Psoas muscle (tissue), 7 donors: ENCODE measurements at regions not wholly inside any gene's neighbourhood (a gene's known extent, or its start where the extent isn't known, plus 50 kb on each side); places are given as distances from the start of the nearest gene placed in this dataset.

ENCODE experiments used
- ATAC-seq, 4 donors: fragments of 200-7000 bp; cut with Tn5 transposase; one replicate each; pipeline ENCODE4 v1.9.1; 2020; ENCODE audit warnings: moderate library complexity in 3 of 4, mild to moderate bottlenecking in 2 of 4
- DNase-seq, 2 donors: peaks; one replicate each; pipeline ENCODE4 v3.0.0-alpha.2; 2020
- H3K27ac ChIP-seq: fragments of 200-600 bp; one replicate; pipeline ENCODE4 v1.8.0; 2022
- H3K27me3 ChIP-seq, 3 donors: fragments of 200-600 bp in 1 of 3; one replicate each; pipeline versions ENCODE4 v1.6.1 to v1.8.0; 2013 to 2022; ENCODE audit warnings: low read length in 2 of 3, mild to moderate bottlenecking in 2 of 3, moderate library complexity in 1 of 3; ENCODE audit not compliant: insufficient read depth in 3 of 3
- H3K36me3 ChIP-seq, 2 donors: fragments of 200-600 bp in 1 of 2; one replicate each; pipeline versions ENCODE4 v1.6.1 to v1.8.0; 2013 to 2022; ENCODE audit warnings: low read depth in 1 of 2, mild to moderate bottlenecking in 1 of 2, moderate library complexity in 1 of 2; ENCODE audit not compliant: insufficient read depth in 1 of 2
- H3K4me1 ChIP-seq: fragments of 200-600 bp; one replicate; pipeline ENCODE4 v1.8.0; 2022
- H3K4me3 ChIP-seq: fragments of 200-600 bp; one replicate; pipeline ENCODE4 v1.8.0; 2022; ENCODE audit warnings: mild to moderate bottlenecking
- H3K9me3 ChIP-seq: fragments of 200-600 bp; one replicate; pipeline ENCODE4 v1.8.0; 2022
- WGBS, 3 donors: extraction: QIAGEN DNeasy Blood & Tissue Kit; methylation state at CpG; one replicate each; pipeline versions ENCODE4 v1.1.6 to v1.1.7; 2013; 5-methylcytosine and 5-hydroxymethylcytosine counted together
- intact Hi-C, 2 donors: fragments of 100-400 bp; cut with DNase I; formaldehyde crosslinking; loops; one replicate each; pipeline versions ENCODE4 v1.11.0 to v1.14.2; 2022
- TF ChIP-seq, protein P1 (sequence below): fragments of 200-600 bp; IDR thresholded peaks from one replicate; pipeline ENCODE4 v1.8.0; 2022; ENCODE audit warnings: antibody characterized with exemption
- donor health status: healthy with polysubstance abuse.
- donor health status: DM: no; HTN: no; CAD: no; lungs with moderate emphysema.
- donor health status: Bipolar disorder and iron deficiency.
- donor health status: healthy.
- donor health status: DM: yes; HTN: yes; CAD: no.
- donor health status: DM: no; HTN: no; CAD: no.
- donor health status: DM: yes; HTN: yes; CAD: no.

GRCh38 chr15:31477851-31478701, 151.4 kb downstream of the KLF13 start:
- intact Hi-C loops: no loop called here
- WGBS, 3 donors: 90 to 96% (median 94%) methylated on average over 8 of the region's 8 CpGs

GRCh38 chr15:31478702-31479221, 152.1 kb downstream of the KLF13 start:
- no peak for ATAC-seq
- Histone ChIP-seq H3K4me1 (no peaks in the 10 kb centered on the region), H3K4me3 (no peak overlapping the region), H3K36me3 (no peaks in the 10 kb centered on the region), H3K27me3 (peaks cover 0 to 20% (median 3%) of the 10 kb centered on the region in 3 donors), H3K27ac (no peak overlapping the region), H3K9me3 (no peaks in the 10 kb centered on the region)
- WGBS, 3 donors: 89 to 96% (median 90%) methylated on average over 13 of the region's 13 CpGs
- TF ChIP-seq, protein P1, sequence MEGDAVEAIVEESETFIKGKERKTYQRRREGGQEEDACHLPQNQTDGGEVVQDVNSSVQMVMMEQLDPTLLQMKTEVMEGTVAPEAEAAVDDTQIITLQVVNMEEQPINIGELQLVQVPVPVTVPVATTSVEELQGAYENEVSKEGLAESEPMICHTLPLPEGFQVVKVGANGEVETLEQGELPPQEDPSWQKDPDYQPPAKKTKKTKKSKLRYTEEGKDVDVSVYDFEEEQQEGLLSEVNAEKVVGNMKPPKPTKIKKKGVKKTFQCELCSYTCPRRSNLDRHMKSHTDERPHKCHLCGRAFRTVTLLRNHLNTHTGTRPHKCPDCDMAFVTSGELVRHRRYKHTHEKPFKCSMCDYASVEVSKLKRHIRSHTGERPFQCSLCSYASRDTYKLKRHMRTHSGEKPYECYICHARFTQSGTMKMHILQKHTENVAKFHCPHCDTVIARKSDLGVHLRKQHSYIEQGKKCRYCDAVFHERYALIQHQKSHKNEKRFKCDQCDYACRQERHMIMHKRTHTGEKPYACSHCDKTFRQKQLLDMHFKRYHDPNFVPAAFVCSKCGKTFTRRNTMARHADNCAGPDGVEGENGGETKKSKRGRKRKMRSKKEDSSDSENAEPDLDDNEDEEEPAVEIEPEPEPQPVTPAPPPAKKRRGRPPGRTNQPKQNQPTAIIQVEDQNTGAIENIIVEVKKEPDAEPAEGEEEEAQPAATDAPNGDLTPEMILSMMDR: no peak
- intact Hi-C loops: no loop called here
- DNase-seq: no peak

More at GRCh38 chr15:31477851-31478701, 151.4 kb downstream of the KLF13 start:
- Histone ChIP-seq H3K9me3 (no peaks in the 10 kb centered on the region), H3K27me3 (peaks cover 0 to 20% (median 1%) of the 10 kb centered on the region in 3 donors), H3K4me1 (no peaks in the 10 kb centered on the region), H3K36me3 (no peaks in the 10 kb centered on the region), H3K27ac (no peak overlapping the region), H3K4me3 (no peak overlapping the region)
- TF ChIP-seq, protein P1: no peak
- DNase-seq: no peak
- no peak for ATAC-seq

- no peak for DNase-seq
- WGBS, 3 donors: 41 to 43% (median 42%) methylated on average over 12 of the region's 12 CpGs
- intact Hi-C loops: loop anchor here in 1 of 2 donors (10.0 kb wide), 2 partner anchors 106 to 166 kb away; no protein-coding TSS in a partner anchor
- TF ChIP-seq, protein P1: no peak
- H3K27me3 ChIP-seq: peaks cover 0 to 20% (median 8%) of the 10 kb centered on the region in 3 donors
- H3K27ac ChIP-seq: no peak overlapping the region
- H3K9me3 ChIP-seq: no peaks in the 10 kb centered on the region
- H3K4me1 ChIP-seq: no peaks in the 10 kb centered on the region
- no peak for ATAC-seq
- no peak overlapping the region for H3K4me3 ChIP-seq
- H3K36me3 ChIP-seq: no peaks in the 10 kb centered on the region
Measured at GRCh38 chr15:31480356-31481025, 153.9 kb downstream of the KLF13 start.

DNA sequence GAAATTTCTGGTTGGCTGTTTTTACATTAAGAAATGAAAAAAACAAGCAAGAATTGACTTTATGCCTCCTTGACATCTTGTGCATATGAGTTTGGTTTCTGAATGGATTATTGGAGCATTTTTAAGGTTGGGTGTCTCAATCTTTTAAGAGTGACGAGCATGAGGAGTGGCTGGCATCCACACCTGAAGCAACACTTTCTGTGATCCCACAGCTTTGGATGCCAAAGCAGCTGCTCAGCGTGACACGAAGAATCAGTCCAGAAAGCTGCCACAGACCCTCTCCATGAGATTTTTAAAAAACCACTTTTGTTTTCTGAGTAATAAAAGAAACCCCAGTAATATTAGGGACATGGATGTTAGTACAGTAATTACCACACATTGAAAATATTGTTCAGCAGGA, 154.5 kb downstream of the KLF13 start:
- ATAC-seq (no peak), DNase-seq (no peak)
- H3K27ac ChIP-seq: no peak overlapping the region
- WGBS, 3 donors: 56 to 68% (median 65%) methylated on average over 3 of the region's 3 CpGs
- H3K36me3 ChIP-seq: no peaks in the 10 kb centered on the region
- H3K4me1 ChIP-seq: no peaks in the 10 kb centered on the region
- TF ChIP-seq, protein P1: no peak
- intact Hi-C loops: loop anchor here in 1 of 2 donors (10.0 kb wide), 2 partner anchors 106 to 166 kb away; no protein-coding TSS in a partner anchor
- H3K27me3 ChIP-seq: peaks cover 0 to 20% (median 8%) of the 10 kb centered on the region in 3 donors
- no peak overlapping the region for H3K4me3 ChIP-seq
- H3K9me3 ChIP-seq: no peaks in the 10 kb centered on the region
